Fibroblast of villous mesenchyme (primary cell): ENCODE measurements at regions not wholly inside any gene's neighbourhood (a gene's known extent, or its start where the extent isn't known, plus 50 kb on each side); places are given as distances from the start of the nearest gene placed in this dataset.
A peak's percentile ranks its signal among the peaks of the same experiment; 100 is the strongest.

Experiments
- DNase-seq: peaks from one replicate; pipeline ENCODE4 v3.0.0-alpha.2; 2010; ENCODE audit warnings: low read depth
- H3K4me3 ChIP-seq: 2 replicates; pipeline ENCODE4 v1.5.1; 2011; ENCODE audit warnings: low read depth, mild to moderate bottlenecking, low read length
- TF ChIP-seq, protein P1 (sequence below): IDR thresholded peaks from 2 replicates; pipeline ENCODE4 v1.5.1; 2012; ENCODE audit warnings: low read depth, mild to moderate bottlenecking, low read length; ENCODE audit not compliant: insufficient read depth

DNA sequence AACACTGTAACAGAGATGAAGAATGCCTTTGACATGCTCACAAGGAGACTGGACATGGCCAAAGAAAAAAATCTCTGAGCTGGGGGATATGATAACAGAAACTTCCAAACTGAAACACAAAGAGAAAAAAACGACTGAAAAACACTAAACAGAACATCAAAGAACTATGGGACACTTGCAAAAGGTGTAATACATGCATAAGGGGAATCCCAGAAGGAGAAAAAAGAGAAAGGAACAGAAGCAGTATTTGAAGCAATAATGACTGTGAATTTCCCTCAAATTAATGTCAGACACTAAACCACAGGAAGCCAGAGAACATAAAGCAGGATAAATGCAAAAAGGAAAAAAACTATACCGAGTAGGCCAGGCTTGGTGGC, 117.4 kb upstream of the ARID1B start:
- TF ChIP-seq, protein P1, sequence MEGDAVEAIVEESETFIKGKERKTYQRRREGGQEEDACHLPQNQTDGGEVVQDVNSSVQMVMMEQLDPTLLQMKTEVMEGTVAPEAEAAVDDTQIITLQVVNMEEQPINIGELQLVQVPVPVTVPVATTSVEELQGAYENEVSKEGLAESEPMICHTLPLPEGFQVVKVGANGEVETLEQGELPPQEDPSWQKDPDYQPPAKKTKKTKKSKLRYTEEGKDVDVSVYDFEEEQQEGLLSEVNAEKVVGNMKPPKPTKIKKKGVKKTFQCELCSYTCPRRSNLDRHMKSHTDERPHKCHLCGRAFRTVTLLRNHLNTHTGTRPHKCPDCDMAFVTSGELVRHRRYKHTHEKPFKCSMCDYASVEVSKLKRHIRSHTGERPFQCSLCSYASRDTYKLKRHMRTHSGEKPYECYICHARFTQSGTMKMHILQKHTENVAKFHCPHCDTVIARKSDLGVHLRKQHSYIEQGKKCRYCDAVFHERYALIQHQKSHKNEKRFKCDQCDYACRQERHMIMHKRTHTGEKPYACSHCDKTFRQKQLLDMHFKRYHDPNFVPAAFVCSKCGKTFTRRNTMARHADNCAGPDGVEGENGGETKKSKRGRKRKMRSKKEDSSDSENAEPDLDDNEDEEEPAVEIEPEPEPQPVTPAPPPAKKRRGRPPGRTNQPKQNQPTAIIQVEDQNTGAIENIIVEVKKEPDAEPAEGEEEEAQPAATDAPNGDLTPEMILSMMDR = no peak
- no peak overlapping the region for H3K4me3 ChIP-seq
- DNase-seq = no peak

DNA sequence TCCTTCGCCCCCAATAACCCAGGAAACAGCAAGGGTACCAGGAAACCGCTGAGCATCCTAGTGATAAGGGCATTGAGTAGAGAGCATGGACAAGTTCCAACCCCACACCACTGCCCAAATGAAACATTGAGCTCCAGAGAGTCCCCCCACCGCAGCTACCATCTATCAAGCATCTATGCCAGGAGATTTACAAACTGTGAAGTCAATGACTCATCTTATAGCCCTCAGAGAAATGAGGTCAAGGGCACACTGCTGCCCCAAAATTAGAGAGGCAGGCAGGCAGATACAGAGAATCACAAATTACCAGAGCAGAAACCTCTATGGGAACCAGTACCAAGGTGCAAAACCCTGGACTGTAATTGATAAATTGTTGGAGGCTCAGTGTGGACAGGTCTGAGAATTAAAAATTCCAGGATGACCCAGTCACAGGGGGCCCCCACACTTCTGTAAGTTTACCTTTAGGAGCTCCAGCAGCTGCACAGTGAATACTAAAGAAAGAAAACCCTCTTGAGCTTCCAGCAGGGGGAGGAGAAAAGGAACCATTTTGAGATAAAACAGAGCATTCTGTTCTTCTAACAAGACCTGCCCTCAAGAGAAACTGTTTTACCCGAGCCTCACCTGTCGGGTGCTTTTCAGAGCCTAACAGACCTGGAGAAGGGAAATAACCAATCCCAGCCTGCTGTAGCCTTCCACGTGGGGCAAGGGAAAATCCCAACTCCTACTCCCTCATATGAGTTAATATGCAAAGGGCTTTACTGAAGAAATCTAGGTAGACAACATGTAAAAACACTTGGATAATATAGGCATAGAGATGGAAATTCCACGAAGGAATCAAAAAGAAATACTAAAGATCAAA, 118.0 kb upstream of the ARID1B start:
- TF ChIP-seq, protein P1 = no peak
- no peak overlapping the region for H3K4me3 ChIP-seq
- DNase-seq = no peak

DNA sequence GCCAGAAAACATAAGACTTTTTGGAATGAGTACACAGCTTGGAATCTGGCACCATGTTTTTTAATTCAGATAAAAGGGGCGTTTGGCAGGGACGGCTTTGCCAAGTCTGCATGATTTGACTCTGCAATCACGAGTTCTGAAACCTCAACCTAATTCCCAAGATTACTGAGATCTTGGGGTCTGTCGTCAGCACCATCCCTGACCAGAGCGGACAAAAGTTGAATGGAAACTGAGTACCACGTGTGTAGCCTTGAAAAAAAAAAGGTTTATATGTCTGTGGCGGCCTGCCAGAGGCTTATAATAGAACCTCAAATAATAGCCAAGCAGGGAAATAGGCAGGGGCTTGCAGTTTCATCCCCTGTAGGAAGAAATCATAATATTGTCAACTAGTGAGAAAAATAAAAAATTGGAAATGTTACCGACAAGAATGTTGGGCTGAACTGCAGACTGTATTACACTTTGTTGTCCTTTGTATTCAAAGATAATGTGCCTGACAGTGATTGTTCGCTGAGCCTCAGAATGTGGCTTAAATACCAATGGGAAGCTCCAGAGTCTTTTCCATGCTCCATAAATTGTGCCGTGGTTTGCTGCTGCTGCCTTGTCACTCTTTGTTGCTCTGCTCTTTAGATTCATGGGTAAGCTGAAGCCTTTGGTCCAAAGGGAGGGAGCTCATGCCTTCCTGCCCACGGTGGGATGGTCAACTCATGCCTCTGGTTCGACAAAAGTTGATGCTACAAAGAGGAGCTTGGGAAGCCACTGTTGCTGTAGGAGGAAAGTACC, 118.8 kb upstream of the ARID1B start:
- DNase-seq = peak; percentile 89
- H3K4me3 ChIP-seq = no peak overlapping the region
- TF ChIP-seq, protein P1 = no peak

DNA sequence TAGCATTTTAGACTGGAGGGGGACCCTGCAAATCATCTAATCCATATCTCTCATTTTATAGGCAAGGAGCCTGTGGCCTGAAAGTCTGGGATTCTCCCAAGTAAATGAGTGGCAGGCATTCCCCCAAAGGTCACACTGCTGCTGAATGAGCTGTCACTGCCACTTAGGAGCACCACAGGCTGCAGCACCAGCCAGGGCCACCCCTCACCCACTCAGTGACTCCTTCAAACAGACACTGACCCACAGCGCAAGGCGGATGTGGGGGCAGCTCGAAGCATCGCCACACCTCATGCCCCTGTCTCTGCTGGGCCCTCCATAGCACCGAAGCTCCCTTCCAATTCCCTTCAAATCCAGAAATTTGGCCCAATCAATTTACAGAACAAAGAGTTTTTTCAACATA, 119.9 kb upstream of the ARID1B start:
- no peak overlapping the region for H3K4me3 ChIP-seq
- TF ChIP-seq, protein P1 = no peak
- no peak for DNase-seq

DNA sequence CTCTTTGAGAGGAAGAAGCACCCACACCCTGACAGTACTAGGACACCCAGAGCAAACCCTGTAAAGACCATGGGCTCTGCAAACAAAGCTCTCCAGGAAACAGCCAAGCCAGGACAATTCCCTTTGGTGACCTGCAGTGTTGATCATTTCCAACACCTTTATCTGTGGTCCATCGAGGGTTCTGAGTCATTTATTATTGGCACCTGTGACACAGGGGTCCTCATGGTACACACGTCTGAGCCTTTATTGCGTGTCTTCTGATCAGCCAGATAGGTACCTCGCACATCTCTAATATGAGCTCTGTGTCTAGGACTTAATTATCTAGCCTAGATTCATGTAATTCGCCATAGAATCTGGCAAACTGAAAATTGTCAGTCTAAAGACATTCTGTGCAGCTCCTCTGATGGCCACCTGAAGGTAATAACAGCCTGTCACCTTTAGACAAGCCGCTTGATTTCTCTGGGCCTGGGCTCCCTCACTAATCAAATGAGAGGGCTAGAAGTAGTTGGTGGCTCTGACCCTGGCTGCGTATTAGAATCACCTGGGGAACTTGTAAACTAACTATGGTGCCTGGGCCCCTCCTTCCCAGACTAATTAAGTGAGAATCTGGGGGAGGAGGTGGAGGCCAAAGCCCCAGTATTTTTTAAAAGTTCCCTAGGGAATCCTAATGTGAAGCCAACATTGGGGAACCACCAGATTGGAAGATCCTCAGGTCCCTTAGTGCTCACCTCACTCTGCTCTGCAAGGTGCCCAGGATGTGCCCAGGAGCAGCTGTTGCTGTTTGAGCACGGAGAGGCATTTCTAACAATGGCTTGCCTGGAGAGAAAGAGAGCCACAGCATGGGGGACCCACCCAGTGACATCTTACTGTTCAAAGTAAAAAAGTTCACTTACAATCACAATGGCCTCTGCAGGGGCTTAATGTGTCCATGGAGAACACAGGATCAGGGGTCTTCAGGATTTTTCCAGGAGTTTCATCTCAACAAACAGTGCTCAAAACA, 122.0 kb upstream of the ARID1B start:
- no peak overlapping the region for H3K4me3 ChIP-seq
- TF ChIP-seq, protein P1 = no peak
- no peak for DNase-seq

DNA sequence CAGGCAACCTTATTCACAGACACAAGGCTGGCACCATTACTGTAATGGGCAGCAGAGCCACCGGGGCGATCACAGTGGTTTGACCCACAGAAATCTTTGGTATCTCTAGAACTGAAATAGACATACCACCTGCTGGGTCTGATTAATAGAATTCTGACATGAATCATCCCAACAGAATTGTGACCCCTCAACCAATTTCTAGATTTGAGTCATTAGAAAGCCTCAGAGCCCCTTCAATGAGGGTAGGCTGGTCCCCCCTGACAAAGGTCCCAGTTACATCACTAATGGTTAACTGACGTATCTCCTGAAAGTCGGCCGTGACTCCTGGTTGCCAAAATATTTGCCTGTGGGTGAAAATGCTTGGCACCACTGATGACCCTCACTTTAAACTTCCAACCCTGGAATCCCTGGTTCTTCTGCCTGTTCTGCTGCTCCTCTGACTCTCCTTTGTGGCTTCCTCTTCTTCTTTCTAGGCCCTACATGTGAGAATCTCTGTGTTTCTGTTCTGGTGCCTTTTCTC, 124.9 kb upstream of the ARID1B start:
- TF ChIP-seq, protein P1 = no peak

More for the DNA sequence above, 124.9 kb upstream of the ARID1B start:
- DNase-seq = no peak
- H3K4me3 ChIP-seq = no peak overlapping the region
